CD4-positive, alpha-beta T cell treated with Interleukin-17A for 1 hour (primary cell): ENCODE measurements at regions not wholly inside any gene's neighbourhood (a gene's known extent, or its start where the extent isn't known, plus 50 kb on each side); places are given as distances from the start of the nearest gene placed in this dataset.

Experiments
- DNase-seq: peaks from one replicate; pipeline ENCODE4 v3.0.0-alpha.2; 2020

GRCh38 chr19:30172613-30173242, 199.5 kb upstream of the ZNF536 start:
- DNase-seq, result no peak

GRCh38 chr19:30173593-30174356, 198.4 kb upstream of the ZNF536 start:
- no peak for DNase-seq

GRCh38 chr19:30174357-30174645, 197.9 kb upstream of the ZNF536 start:
- no peak for DNase-seq

- DNase-seq, result no peak
Observed at GRCh38 chr19:30174791-30175190, 197.4 kb upstream of the ZNF536 start.

GRCh38 chr19:30175987-30176386, 196.2 kb upstream of the ZNF536 start:
- DNase-seq, result no peak

- DNase-seq, result no peak
Observed at GRCh38 chr19:30178721-30179402, 193.3 kb upstream of the ZNF536 start.

GRCh38 chr19:30180691-30181090, 191.5 kb upstream of the ZNF536 start:
- no peak for DNase-seq

- no peak for DNase-seq
Observed at GRCh38 chr19:30183807-30184490, 188.2 kb upstream of the ZNF536 start.

- DNase-seq, result no peak
Observed at GRCh38 chr19:30202060-30202600, 170.1 kb upstream of the ZNF536 start.

GRCh38 chr19:30204721-30205120, 167.5 kb upstream of the ZNF536 start:
- DNase-seq, result no peak

- DNase-seq, result no peak
Observed at GRCh38 chr19:30206187-30206586, 166.0 kb upstream of the ZNF536 start.

- no peak for DNase-seq
Observed at GRCh38 chr19:30207357-30207756, 164.8 kb upstream of the ZNF536 start.

GRCh38 chr19:30208436-30209060, 163.6 kb upstream of the ZNF536 start:
- DNase-seq, result no peak

- DNase-seq, result no peak
Observed at GRCh38 chr19:30209617-30210600, 162.3 kb upstream of the ZNF536 start.

GRCh38 chr19:30212574-30212973, 159.6 kb upstream of the ZNF536 start:
- no peak for DNase-seq

- no peak for DNase-seq
Observed at GRCh38 chr19:30214651-30215051, 157.5 kb upstream of the ZNF536 start.

GRCh38 chr19:30215248-30215647, 156.9 kb upstream of the ZNF536 start:
- DNase-seq, result no peak

GRCh38 chr19:30216453-30216852, 155.7 kb upstream of the ZNF536 start:
- no peak for DNase-seq

GRCh38 chr19:30217461-30217860, 154.7 kb upstream of the ZNF536 start:
- no peak for DNase-seq

GRCh38 chr19:30219702-30220101, 152.5 kb upstream of the ZNF536 start:
- no peak for DNase-seq

GRCh38 chr19:30221176-30221575, 151.0 kb upstream of the ZNF536 start:
- no peak for DNase-seq

GRCh38 chr19:30222428-30222873, 149.7 kb upstream of the ZNF536 start:
- DNase-seq, result no peak
